ENCODE measurements at regions not wholly inside any gene's neighbourhood (a gene's known extent, or its start where the extent isn't known, plus 50 kb on each side); places are given as distances from the start of the nearest gene placed in this dataset.
"Not testable (repeated sequence)": the region's sequence is repeated elsewhere in the genome, so short reads cannot be mapped to it uniquely, and the experiment has no call there.

DNA sequence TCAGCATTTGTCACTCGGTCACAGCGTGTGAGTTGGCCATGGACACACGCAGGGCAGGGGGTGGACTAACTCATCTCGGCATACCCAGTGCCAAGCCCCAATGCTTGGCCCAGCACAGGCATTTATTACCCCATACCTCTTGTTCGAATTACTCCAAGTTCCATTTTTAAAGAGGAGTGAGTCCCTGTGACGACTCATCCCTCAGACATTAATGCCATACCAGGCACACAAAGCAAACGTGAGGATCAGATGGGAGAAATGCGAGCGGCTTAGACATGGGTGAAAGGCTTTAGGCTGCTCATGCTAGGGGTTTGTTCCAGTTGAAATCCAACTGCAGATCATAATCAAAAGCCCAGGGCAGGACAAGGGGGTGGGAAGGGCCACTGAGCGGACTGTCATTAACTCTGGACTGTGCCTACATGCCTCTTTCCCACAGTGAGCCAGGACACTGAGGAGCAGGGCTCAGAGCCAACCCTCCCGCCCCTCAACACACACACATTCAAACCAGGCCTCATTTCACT is 118.5 kb upstream of the NGF start:
- Mint-ChIP-seq H3K27me3 (no peaks in the 10 kb centered on the region), H3K4me1 (no peaks in the 10 kb centered on the region), H3K36me3 (no peaks in the 10 kb centered on the region), H3K9me3 (no peaks in the 10 kb centered on the region), H3K4me3 (no peak overlapping the region), H3K27ac (no peak overlapping the region)
- POLR2A ChIA-PET = no interaction called here
- ATAC-seq (no peak), DNase-seq (no peak)

DNA sequence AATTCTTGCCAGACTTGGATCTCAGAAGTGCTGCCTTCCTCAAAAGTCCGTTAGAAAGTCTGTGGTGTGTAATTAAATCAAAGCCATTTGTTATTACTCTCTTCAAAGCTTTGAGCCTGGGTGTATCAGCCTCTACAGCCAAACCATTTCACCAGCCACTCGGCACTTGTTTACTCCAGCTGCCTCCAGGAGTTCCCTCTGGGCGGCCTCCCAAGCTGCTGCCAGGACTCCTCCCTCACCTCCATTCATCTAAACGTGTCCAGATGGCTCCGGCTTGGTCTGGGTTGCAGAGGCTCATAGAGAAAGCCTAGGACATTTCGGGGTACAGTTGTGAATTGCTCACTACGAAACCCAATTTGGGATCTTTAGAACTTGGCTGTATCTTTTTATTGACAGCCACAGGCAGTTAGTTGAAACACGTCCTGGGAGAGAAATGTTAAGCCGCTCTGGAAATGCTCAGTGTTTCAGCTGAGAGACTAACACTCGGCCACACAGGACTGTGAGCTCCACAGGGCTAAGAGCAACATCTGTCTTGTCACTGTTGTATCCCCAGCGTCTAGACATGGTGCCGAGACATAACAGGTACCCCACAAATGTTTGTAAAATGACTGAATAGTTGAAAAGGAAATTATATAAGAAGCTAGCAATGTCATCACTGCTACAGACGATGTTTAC is 116.9 kb upstream of the NGF start:
- Mint-ChIP-seq H3K4me3 (no peak overlapping the region), H3K4me1 (no peaks in the 10 kb centered on the region), H3K9me3 (no peaks in the 10 kb centered on the region), H3K36me3 (no peaks in the 10 kb centered on the region), H3K27ac (no peak overlapping the region), H3K27me3 (no peaks in the 10 kb centered on the region)
- no peak for DNase-seq
- no peak for ATAC-seq
- POLR2A ChIA-PET = no interaction called here

DNA sequence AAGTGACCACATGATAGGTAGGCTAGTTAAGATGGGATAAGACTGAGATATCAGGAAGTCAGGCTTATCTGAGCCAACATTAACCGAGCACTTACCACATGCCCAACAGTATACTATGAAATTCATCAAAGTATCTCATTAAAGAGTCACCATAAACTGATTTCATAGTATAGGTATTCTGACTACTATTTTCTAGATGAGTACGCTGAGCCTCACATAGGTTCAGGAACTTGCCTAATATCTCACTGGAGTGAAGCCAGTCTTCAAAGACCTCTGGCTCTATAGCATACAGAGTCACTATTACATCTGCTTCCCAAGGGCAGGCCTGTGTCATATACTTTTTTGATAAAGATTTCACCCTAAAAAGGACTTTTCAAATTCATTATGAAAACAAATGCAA is 115.6 kb upstream of the NGF start:
- no peaks in the 10 kb centered on the region for H3K36me3 Mint-ChIP-seq
- H3K27ac Mint-ChIP-seq = no peak overlapping the region
- POLR2A ChIA-PET = no interaction called here
- H3K4me3 Mint-ChIP-seq = no peak overlapping the region
- no peaks in the 10 kb centered on the region for H3K4me1 Mint-ChIP-seq
- no peaks in the 10 kb centered on the region for H3K9me3 Mint-ChIP-seq
- ATAC-seq (no peak), DNase-seq (no peak)
- no peaks in the 10 kb centered on the region for H3K27me3 Mint-ChIP-seq

DNA sequence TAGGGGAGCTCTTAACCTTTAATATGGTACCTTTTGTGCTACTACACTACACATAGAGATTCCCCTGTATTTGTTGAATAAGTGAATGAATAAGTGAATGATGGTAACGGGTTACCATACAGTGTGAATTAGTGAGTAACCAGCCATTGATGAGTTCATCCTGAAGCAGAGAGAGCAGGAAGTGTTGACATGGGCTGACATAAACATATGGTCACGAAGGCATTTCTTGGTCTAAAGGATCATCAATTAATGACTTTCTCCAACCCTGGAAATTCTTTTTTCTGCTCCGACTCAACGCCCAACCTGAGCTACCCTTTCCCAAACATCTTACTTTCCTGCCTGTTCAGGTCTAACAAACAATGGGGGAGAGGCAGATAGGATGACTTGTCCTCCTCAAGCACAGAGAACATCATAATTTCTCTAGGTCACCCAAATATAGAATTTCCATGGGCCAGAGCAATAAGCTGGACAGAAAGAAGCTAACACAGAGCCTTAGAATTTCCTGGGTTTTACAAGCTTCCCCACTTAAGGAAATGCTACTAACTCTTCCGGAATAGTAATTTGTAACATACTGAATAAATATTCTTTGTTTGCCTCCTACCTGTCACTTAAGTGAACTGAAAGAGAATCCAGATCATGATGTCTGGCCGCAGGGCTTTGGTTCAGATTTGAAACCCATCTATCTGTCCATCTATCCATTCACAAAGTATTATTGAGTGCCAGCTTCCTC is 114.7 kb upstream of the NGF start:
- H3K9me3 Mint-ChIP-seq = no peaks in the 10 kb centered on the region
- no peaks in the 10 kb centered on the region for H3K27me3 Mint-ChIP-seq
- H3K27ac Mint-ChIP-seq = no peak overlapping the region
- DNase-seq (no peak), ATAC-seq (no peak)
- H3K4me1 Mint-ChIP-seq = no peaks in the 10 kb centered on the region
- POLR2A ChIA-PET = no interaction called here
- H3K36me3 Mint-ChIP-seq = no peaks in the 10 kb centered on the region
- no peak overlapping the region for H3K4me3 Mint-ChIP-seq

DNA sequence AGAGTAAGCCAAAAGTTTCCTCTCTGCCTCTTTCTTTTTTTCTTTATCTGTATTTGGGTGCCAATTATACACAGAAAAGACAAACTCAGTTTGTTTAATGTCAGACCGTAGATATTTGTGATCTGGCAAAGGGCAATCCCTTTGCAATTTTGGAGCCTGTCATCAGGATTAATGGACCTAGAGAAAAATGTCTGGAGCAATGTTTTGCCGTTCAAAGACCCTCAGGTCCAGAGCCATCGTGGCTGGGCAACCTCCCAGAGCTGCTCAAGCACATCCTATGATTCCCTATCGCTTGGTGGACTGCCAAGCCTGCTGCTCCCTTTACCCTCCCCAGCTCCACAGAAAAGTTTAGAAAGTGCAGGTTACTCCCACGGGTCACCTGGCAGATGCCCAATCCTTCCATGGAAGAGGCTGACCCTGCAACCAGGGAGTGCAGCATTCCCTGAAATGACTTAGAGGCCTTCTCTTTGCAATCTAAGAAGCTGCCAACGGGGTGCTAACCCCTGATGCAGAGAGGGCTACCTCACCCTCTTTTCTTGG is 112.5 kb upstream of the NGF start:
- no peaks in the 10 kb centered on the region for H3K9me3 Mint-ChIP-seq
- POLR2A ChIA-PET = no interaction called here
- H3K36me3 Mint-ChIP-seq = no peaks in the 10 kb centered on the region
- no peak overlapping the region for H3K4me3 Mint-ChIP-seq
- no peaks in the 10 kb centered on the region for H3K4me1 Mint-ChIP-seq
- DNase-seq (no peak), ATAC-seq (no peak)
- H3K27ac Mint-ChIP-seq = no peak overlapping the region
- peaks cover 0 to 3% (median 0%) of the 10 kb centered on the region in 5 donors for H3K27me3 Mint-ChIP-seq

DNA sequence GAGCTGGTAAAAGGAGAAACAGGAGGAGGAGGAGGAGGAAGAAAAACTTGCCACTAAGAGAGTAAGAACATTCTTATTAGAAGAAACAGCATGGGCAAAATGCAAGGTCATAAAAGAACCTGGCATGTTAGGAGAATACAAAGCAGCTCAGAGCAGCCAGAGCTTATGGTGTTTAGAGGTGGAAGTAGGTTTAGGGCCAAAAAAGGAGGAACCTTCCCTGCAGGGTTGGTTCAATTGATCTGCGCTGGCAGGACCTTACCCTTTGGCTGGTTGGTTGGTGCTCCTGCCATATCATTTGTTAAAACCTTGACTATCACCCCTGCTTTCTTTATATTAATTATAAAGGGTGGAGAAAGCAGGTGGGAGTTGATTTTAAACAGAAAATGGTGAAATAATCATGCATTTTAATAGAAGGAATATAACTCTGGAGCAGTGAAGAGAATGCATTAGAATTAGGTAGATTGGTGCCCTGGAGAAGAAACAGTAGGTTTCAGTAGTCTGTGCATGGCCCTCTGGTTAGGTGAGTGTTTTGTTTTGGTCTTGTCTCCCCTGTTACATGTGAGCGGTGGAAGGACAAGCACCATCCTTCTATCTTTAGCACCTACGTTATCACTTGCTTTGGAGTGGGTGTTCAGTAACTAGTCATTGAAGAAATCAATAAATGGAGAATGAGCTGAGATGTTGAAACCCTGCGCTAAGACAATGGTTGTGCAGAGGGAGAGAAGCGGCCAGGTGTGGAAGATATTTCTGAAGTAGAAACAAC is 110.4 kb upstream of the NGF start:
- Mint-ChIP-seq H3K27ac (no peak overlapping the region), H3K4me3 (no peak overlapping the region), H3K9me3 (no peaks in the 10 kb centered on the region), H3K4me1 (no peaks in the 10 kb centered on the region), H3K36me3 (no peaks in the 10 kb centered on the region), H3K27me3 (peaks cover 0 to 3% (median 0%) of the 10 kb centered on the region in 5 donors)
- POLR2A ChIA-PET = no interaction called here
- ATAC-seq = no peak
- no peak for DNase-seq

DNA sequence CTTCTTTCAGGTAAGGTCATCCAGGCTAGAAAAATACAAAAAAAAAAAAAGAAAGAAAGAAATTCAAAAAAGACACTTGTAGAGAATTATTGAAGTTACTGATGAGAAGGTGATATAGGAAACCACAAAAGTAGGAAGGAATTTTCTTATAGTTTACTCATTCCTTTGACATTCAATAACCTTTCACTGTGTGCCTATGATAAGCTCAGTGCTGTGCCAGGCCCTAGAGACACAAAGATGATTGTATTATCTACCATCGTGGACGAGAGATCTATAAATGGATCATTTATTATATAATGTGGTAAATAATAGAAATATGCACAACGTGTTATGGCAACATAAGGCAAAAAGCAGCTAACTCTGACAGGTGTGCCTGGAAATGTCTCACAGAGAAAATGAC is 109.6 kb upstream of the NGF start:
- Mint-ChIP-seq H3K4me1 (no peaks in the 10 kb centered on the region), H3K4me3 (no peak overlapping the region), H3K36me3 (no peaks in the 10 kb centered on the region), H3K27me3 (peaks cover 0 to 3% (median 0%) of the 10 kb centered on the region in 5 donors), H3K9me3 (no peaks in the 10 kb centered on the region), H3K27ac (no peak overlapping the region)
- no peak for ATAC-seq
- POLR2A ChIA-PET = no interaction called here
- no peak for DNase-seq

DNA sequence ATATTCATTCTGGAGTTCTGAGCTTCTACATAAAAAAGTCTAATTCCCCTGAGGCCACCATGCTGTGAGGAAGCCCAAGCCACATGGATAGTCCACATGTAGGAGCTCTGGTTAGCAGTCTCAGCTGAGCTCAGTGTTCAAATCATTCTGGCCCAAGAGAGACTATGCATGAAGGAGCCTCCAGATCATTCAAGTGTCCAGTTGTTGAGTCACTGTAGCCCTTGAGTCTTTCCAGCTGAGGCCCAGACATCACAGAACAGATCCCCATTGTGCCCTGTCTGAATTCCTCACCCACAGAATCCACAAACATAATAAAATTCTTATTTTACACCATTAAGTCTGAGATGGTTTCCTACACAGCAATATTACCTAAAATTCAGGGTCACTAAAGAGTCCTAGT is 107.0 kb upstream of the NGF start:
- H3K4me1 Mint-ChIP-seq = no peaks in the 10 kb centered on the region
- ATAC-seq (no peak), DNase-seq (no peak)
- H3K4me3 Mint-ChIP-seq = no peak overlapping the region
- peaks cover 0 to 2% (median 0%) of the 10 kb centered on the region in 9 donors for H3K9me3 Mint-ChIP-seq
- H3K27ac Mint-ChIP-seq = no peak overlapping the region
- POLR2A ChIA-PET = no interaction called here
- H3K27me3 Mint-ChIP-seq = peaks cover 3 to 11% (median 7%) of the 10 kb centered on the region in 5 donors
- H3K36me3 Mint-ChIP-seq = peaks cover 0 to 2% (median 0%) of the 10 kb centered on the region in 3 donors

DNA sequence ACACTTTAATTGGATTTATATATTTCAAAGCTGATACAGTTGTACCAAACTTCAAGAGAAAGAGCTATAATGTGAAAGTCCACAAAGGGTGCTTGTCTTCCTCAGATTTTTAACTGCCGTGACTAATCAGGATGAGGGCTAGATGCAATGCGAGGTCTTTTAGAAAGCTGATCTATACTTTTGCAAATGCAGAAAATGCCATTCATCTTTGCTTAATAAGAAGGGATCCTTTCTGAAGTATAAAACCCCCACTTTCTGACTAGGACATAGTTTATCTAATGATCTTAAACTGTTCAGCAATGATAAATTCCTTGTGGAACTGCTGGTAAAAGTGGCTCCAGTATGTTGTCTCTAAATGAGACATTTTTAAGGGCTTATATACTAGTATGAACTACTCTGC is 102.7 kb upstream of the NGF start:
- Mint-ChIP-seq H3K27me3 (peaks cover 2 to 13% (median 5%) of the 10 kb centered on the region in 5 donors), H3K4me1 (no peaks in the 10 kb centered on the region), H3K36me3 (peaks cover 0 to 5% (median 0%) of the 10 kb centered on the region in 3 donors), H3K4me3 (no peak overlapping the region), H3K9me3 (peaks cover 0 to 5% (median 0%) of the 10 kb centered on the region in 9 donors), H3K27ac (no peak overlapping the region)
- POLR2A ChIA-PET = no interaction called here
- DNase-seq (no peak), ATAC-seq (no peak)

DNA sequence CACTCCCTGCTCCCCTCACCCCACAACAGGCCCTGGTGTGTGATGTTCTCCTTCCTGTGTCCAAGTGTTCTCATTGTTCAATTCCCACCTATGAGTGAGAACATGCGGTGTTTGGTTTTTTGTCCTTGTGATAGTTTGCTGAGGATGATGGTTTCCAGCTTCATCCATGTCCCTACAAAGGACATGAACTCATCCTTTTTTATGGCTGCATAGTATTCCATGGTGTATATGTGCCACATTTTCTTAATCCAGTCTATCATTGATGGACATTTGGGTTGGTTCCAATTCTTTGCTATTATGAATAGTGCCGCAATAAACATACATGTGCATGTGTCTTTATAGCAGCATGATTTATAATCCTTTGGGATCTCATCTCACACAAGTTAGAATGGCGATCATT is 101.5 kb upstream of the NGF start:
- H3K36me3 Mint-ChIP-seq, H3K4me1 Mint-ChIP-seq, H3K9me3 Mint-ChIP-seq, POLR2A ChIA-PET, ATAC-seq, H3K4me3 Mint-ChIP-seq, DNase-seq, H3K27ac Mint-ChIP-seq: not testable (repeated sequence)
- H3K27me3 Mint-ChIP-seq = peaks cover 2 to 13% (median 5%) of the 10 kb centered on the region in 5 donors

DNA sequence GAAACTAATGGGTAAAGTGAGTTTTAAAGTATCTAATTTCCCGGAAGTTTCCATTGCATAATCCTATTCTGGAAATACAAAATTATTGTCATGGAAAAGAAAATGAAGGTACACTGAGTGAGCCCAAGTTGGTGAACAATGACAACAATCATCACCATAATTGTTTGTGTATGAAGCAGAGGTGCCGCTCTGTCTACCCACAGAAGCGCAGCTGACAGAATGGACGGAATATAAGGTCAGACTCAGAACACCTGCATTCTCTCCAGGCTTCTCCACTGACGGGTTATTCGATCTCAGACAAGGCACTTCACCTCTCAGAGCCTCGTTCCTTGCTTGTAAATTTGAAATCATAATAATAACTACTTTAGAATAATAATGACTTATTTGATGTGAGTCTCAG is 99.1 kb upstream of the NGF start:
- no peak overlapping the region for H3K4me3 Mint-ChIP-seq
- H3K36me3 Mint-ChIP-seq = peaks cover 0 to 5% (median 0%) of the 10 kb centered on the region in 3 donors
- H3K27me3 Mint-ChIP-seq = peaks cover 2 to 10% (median 7%) of the 10 kb centered on the region in 5 donors
- H3K4me1 Mint-ChIP-seq = no peaks in the 10 kb centered on the region
- ATAC-seq = no peak
- POLR2A ChIA-PET = no interaction called here
- no peak overlapping the region for H3K27ac Mint-ChIP-seq
- no peak for DNase-seq
- peaks cover 0 to 5% (median 0%) of the 10 kb centered on the region in 9 donors for H3K9me3 Mint-ChIP-seq

DNA sequence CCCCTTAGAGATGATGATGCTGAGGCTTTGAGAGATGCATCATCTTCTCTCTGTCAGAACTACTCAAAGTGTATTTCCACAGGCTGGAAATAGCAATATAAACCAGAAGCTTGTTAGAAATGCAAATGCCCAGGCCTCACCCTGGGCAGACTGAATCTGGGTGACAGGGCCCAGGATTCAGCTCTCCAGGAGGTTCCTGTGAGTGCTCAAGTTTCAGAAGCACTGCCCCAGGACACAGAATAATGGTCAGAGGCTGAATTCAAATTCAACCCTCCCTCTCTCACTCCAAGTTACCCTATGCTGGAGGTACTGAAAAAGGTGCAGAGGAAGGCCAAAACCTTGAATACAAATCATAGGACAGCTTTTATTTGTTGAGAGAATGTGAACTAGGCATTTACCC is 98.5 kb upstream of the NGF start:
- Mint-ChIP-seq H3K36me3 (peaks cover 0 to 5% (median 0%) of the 10 kb centered on the region in 3 donors), H3K27ac (no peak overlapping the region), H3K4me3 (no peak overlapping the region), H3K27me3 (peaks cover 2 to 9% (median 7%) of the 10 kb centered on the region in 5 donors), H3K9me3 (peaks cover 0 to 5% (median 0%) of the 10 kb centered on the region in 9 donors), H3K4me1 (no peaks in the 10 kb centered on the region)
- DNase-seq (no peak), ATAC-seq (no peak)
- POLR2A ChIA-PET = no interaction called here

DNA sequence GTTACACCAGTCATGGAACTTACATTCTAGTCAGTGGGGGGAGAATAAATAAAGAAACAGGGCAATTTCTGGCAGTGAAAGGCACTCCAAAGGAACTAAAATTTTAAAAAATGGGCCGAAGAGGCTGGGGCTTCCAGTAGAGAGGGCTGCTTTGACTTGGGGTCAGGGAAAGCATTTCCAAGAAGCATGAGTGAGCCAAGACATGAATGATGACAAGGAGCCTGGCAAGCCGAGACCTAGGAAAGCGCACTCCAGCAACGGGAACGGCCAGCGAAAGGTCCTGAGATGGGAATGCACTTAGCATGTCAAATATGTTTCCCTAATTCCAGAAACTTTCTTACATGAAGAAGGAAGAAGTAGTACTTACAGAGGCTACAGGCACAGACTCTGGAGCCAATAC is 95.4 kb upstream of the NGF start:
- no peaks in the 10 kb centered on the region for H3K4me1 Mint-ChIP-seq
- no peak overlapping the region for H3K27ac Mint-ChIP-seq
- peaks cover 0 to 6% (median 2%) of the 10 kb centered on the region in 5 donors for H3K27me3 Mint-ChIP-seq
- POLR2A ChIA-PET = no interaction called here
- H3K36me3 Mint-ChIP-seq = no peaks in the 10 kb centered on the region
- no peak for ATAC-seq
- DNase-seq = no peak
- no peaks in the 10 kb centered on the region for H3K9me3 Mint-ChIP-seq
- H3K4me3 Mint-ChIP-seq = no peak overlapping the region
